A549 (cell line): ENCODE measurements at regions not wholly inside any gene's neighbourhood (a gene's known extent, or its start where the extent isn't known, plus 50 kb on each side); places are given as distances from the start of the nearest gene placed in this dataset.

Experiments
- ATAC-seq, 2 experiments: fragments of 200-7000 bp in 1 of 2; fragments of >200 bp in 1 of 2; cut with Nextera tagmentation in 1 of 2; cut with Tn5 transposase in 1 of 2; 3 replicates each; pipeline versions ENCODE4 v1.8.0 to v1.9.1; 2018 to 2020; ENCODE audit warnings: mild to moderate bottlenecking in 1 of 2, moderate library complexity in 1 of 2
- CTCF ChIA-PET: fragments of 300-600 bp; sonication (Branson Sonifier 250); formaldehyde crosslinking; extraction: SDS; loops from one replicate; lab custom pipeline; 2021; ENCODE audit warnings: antibody characterized with exemption, inconsistent platforms; lab: Yijun Ruan, JAX
- POLR2A ChIA-PET: fragments of 350-600 bp; formaldehyde crosslinking; extraction: SDS; loops from one replicate; lab custom pipeline; 2021; ENCODE audit warnings: antibody characterized with exemption, inconsistent platforms; lab: Yijun Ruan, JAX
- DNase-seq, 2 experiments: peaks; one replicate each; pipeline versions ENCODE4 v3.0.0 to v3.0.0-alpha.2; 2011 to 2016; ENCODE audit warnings: low read depth in 1 of 2, low spot score in 1 of 2
- FAIRE-seq: peaks from 2 replicates; lab custom pipeline; 2011; peaks lifted over from hg19 to GRCh38; lab: Jason Lieb, UNC
- H3K27ac ChIP-seq, 2 experiments: fragments of >200 bp; sonication (Bioruptor Twin); formaldehyde crosslinking; 3 replicates each; pipeline ENCODE4 v1.5.1; 2016 to 2017
- H3K4me1 ChIP-seq: fragments of >200 bp; sonication (Bioruptor Twin); formaldehyde crosslinking; 3 replicates; pipeline ENCODE4 v1.6.1; 2016
- H3K4me2 ChIP-seq: fragments of >200 bp; sonication (Bioruptor Twin); formaldehyde crosslinking; 3 replicates; pipeline ENCODE4 v1.6.1; 2016
- H3K4me3 ChIP-seq: fragments of >200 bp; sonication (Bioruptor Twin); formaldehyde crosslinking; 3 replicates; pipeline ENCODE4 v1.5.1; 2016
- H3K9me3 ChIP-seq: fragments of >200 bp; sonication (Bioruptor Twin); formaldehyde crosslinking; 3 replicates; pipeline ENCODE4 v1.6.1; 2016
- ATOH8 ChIP-seq: fragments of 250-450 bp; sonication (Bioruptor Pico); IDR thresholded peaks from 2 replicates; pipeline ENCODE4 v1.5.0; 2020; ENCODE audit warnings: low read depth, mild to moderate bottlenecking, moderate library complexity
- CBX2 ChIP-seq: fragments of 200-600 bp; sonication (generic); IDR thresholded peaks from 2 replicates; pipeline ENCODE4 v1.6.1; 2016; ENCODE audit warnings: low read depth, mild to moderate bottlenecking, borderline replicate concordance
- CBX8 ChIP-seq: fragments of 200-600 bp; sonication (generic); IDR thresholded peaks from 2 replicates; pipeline ENCODE4 v1.6.1; 2016
- CHD4 ChIP-seq: fragments of 200-600 bp; sonication (generic); IDR thresholded peaks from 2 replicates; pipeline ENCODE4 v1.6.1; 2016; ENCODE audit warnings: antibody characterized with exemption, mild to moderate bottlenecking, borderline replicate concordance
- CTCF ChIP-seq: fragments of >200 bp; sonication (Bioruptor Twin); formaldehyde crosslinking; IDR thresholded peaks from 3 replicates; pipeline ENCODE4 v1.5.1; 2016
- EHF ChIP-seq: fragments of 250-450 bp; sonication (Bioruptor Pico); IDR thresholded peaks from 2 replicates; pipeline ENCODE4 v1.5.0; 2020; ENCODE audit warnings: mild to moderate bottlenecking
- FOSB ChIP-seq: fragments of 250-450 bp; sonication (Bioruptor Pico); IDR thresholded peaks from 2 replicates; pipeline ENCODE4 v1.5.0; 2020; ENCODE audit warnings: mild to moderate bottlenecking, moderate library complexity
- GATA3 ChIP-seq: IDR thresholded peaks from 2 replicates; pipeline ENCODE4 v1.6.1; 2012; ENCODE audit warnings: borderline replicate concordance
- HDAC2 ChIP-seq: fragments of 200-600 bp; sonication (generic); IDR thresholded peaks from 2 replicates; pipeline ENCODE4 v1.6.1; 2016
- HMGXB4 ChIP-seq: fragments of 250-450 bp; sonication (Bioruptor Pico); IDR thresholded peaks from 2 replicates; pipeline ENCODE4 v1.5.0; 2021; ENCODE audit warnings: mild to moderate bottlenecking, moderate library complexity, borderline replicate concordance
- HOXA7 ChIP-seq: fragments of 250-450 bp; sonication (Bioruptor Pico); IDR thresholded peaks from 2 replicates; pipeline ENCODE4 v1.5.0; 2020; ENCODE audit warnings: mild to moderate bottlenecking, moderate library complexity
- HOXB13 ChIP-seq: fragments of 250-450 bp; sonication (Bioruptor Pico); IDR thresholded peaks from 2 replicates; pipeline ENCODE4 v1.5.0; 2020; ENCODE audit warnings: low read depth, mild to moderate bottlenecking, moderate library complexity
- KDM1A ChIP-seq: fragments of 200-600 bp; sonication (generic); IDR thresholded peaks from 2 replicates; pipeline ENCODE4 v1.6.1; 2016; ENCODE audit warnings: low read depth, mild to moderate bottlenecking
- MAFK ChIP-seq: fragments of 450-650 bp; IDR thresholded peaks from 2 replicates; pipeline ENCODE4 v1.6.1; 2014; ENCODE audit not compliant: partially characterized antibody
- MAX ChIP-seq: IDR thresholded peaks from 2 replicates; pipeline ENCODE4 v1.6.1; 2012
- MYC ChIP-seq: IDR thresholded peaks from 2 replicates; pipeline ENCODE4 v1.6.1; 2012; ENCODE audit warnings: mild to moderate bottlenecking, inconsistent platforms, low read length, improper control_type of control experiment, borderline replicate concordance
- NPAS2 ChIP-seq: fragments of 250-450 bp; sonication (Bioruptor Pico); IDR thresholded peaks from 2 replicates; pipeline ENCODE4 v1.8.0; 2022; ENCODE audit warnings: mild to moderate bottlenecking, moderate library complexity, borderline replicate concordance
- PHF8 ChIP-seq: fragments of 200-600 bp; sonication (generic); IDR thresholded peaks from 2 replicates; pipeline ENCODE4 v1.6.1; 2016; ENCODE audit warnings: low read depth, mild to moderate bottlenecking, antibody characterized with exemption, moderate library complexity, borderline replicate concordance
- POLR2A ChIP-seq: IDR thresholded peaks from 2 replicates; pipeline ENCODE4 v1.6.1; 2012; ENCODE audit warnings: mild to moderate bottlenecking, low read length
- RARB ChIP-seq: fragments of 250-450 bp; sonication (Bioruptor Pico); IDR thresholded peaks from 2 replicates; pipeline ENCODE4 v1.8.0; 2021; ENCODE audit warnings: mild to moderate bottlenecking, moderate library complexity
- RCOR1 ChIP-seq: fragments of 150-350 bp; IDR thresholded peaks from 2 replicates; pipeline ENCODE4 v1.6.1; 2014; ENCODE audit warnings: antibody characterized with exemption, low read length, low read depth
- RFX5 ChIP-seq: fragments of 450-650 bp; IDR thresholded peaks from 2 replicates; pipeline ENCODE4 v1.7.1; 2014; ENCODE audit warnings: antibody characterized with exemption, mild to moderate bottlenecking, moderate library complexity
- SMC3 ChIP-seq: fragments of >200 bp; sonication (Bioruptor Twin); formaldehyde crosslinking; IDR thresholded peaks from 3 replicates; pipeline ENCODE4 v1.6.1; 2018; ENCODE audit warnings: inconsistent platforms
- SREBF2 ChIP-seq: fragments of 450-650 bp; IDR thresholded peaks from 2 replicates; pipeline ENCODE4 v1.6.1; 2014; ENCODE audit warnings: mild to moderate bottlenecking, moderate library complexity
- TFCP2L1 ChIP-seq: fragments of 250-450 bp; sonication (Bioruptor Pico); IDR thresholded peaks from 2 replicates; pipeline ENCODE4 v1.5.0; 2021; ENCODE audit warnings: mild to moderate bottlenecking
- TP53 ChIP-seq: fragments of 250-450 bp; sonication (Bioruptor Pico); IDR thresholded peaks from 2 replicates; pipeline ENCODE4 v1.5.0; 2021; ENCODE audit warnings: mild to moderate bottlenecking, moderate library complexity
- USF2 ChIP-seq: fragments of 450-650 bp; IDR thresholded peaks from 2 replicates; pipeline ENCODE4 v1.6.1; 2014; ENCODE audit warnings: antibody characterized with exemption
- ZC3H11A ChIP-seq: fragments of 450-650 bp; IDR thresholded peaks from 2 replicates; pipeline ENCODE4 v1.6.1; 2014; ENCODE audit warnings: antibody characterized with exemption, mild to moderate bottlenecking
- ZFP36 ChIP-seq: fragments of 450-650 bp; IDR thresholded peaks from 2 replicates; pipeline ENCODE4 v1.6.1; 2014; ENCODE audit warnings: borderline replicate concordance; ENCODE audit not compliant: partially characterized antibody
- WGBS: methylation state at CpG from one replicate; pipeline ENCODE4 v1.1.6; 2017; ENCODE audit errors: missing lambda C conversion rate; 5-methylcytosine and 5-hydroxymethylcytosine counted together

GRCh38 chr9:134504106-134504385 lies 137.6 kb upstream of the COL5A1 start:
- FAIRE-seq (no peak), DNase-seq (no peak), ATAC-seq (no peak)
- TF ChIP-seq MAX (no peak), PHF8 (no peak), MYC (no peak), USF2 (no peak), CBX8 (no peak), TFCP2L1 (CRISPR knock-in tag) (no peak), GATA3 (no peak), HOXA7 (CRISPR knock-in tag) (no peak), RFX5 (no peak), FOSB (CRISPR knock-in tag) (no peak), KDM1A (no peak), RARB (CRISPR knock-in tag) (no peak), SMC3 (no peak), CBX2 (no peak), HDAC2 (no peak)
- ChIA-PET POLR2A (no interaction called here), CTCF (interaction anchor here (2.6 kb wide), 1 partner anchor 54 kb away, joined by 24 read pairs; no protein-coding TSS in a partner anchor)
- WGBS, result 91% methylated on average over 6 of the region's 7 CpGs
- Histone ChIP-seq H3K9me3 (peaks cover 8% of the 10 kb centered on the region; the same call in 2 of the 3 replicates), H3K27ac (peak overlapping the region in 1 of 2 experiments; percentile 92; a peak in 4 of 6 replicates), H3K4me2 (no peak overlapping the region), H3K4me3 (no peak overlapping the region), H3K4me1 (peaks cover 19% of the 10 kb centered on the region)

GRCh38 chr9:134505032-134505431 lies 136.6 kb upstream of the COL5A1 start:
- H3K9me3 ChIP-seq, result peaks cover 8% of the 10 kb centered on the region; the same call in 2 of the 3 replicates
- TF ChIP-seq HMGXB4 (no peak), ATOH8 (CRISPR knock-in tag) (no peak), EHF (CRISPR knock-in tag) (no peak), ZC3H11A (no peak), CHD4 (no peak), TP53 (CRISPR knock-in tag) (no peak), RFX5 (no peak), PHF8 (no peak), HOXB13 (no peak), HOXA7 (CRISPR knock-in tag) (no peak), FOSB (CRISPR knock-in tag) (no peak), TFCP2L1 (CRISPR knock-in tag) (no peak), POLR2A (no peak), ZFP36 (no peak), RCOR1 (no peak), MAFK (no peak), NPAS2 (CRISPR knock-in tag) (no peak), SREBF2 (no peak), CTCF (no peak), KDM1A (no peak)
- ATAC-seq (no peak), FAIRE-seq (no peak), DNase-seq (no peak)
- CTCF ChIA-PET, result no interaction called here
- POLR2A ChIA-PET, result no interaction called here
- H3K4me2 ChIP-seq, result no peak overlapping the region
- peaks cover 19% of the 10 kb centered on the region for H3K4me1 ChIP-seq
- no peak overlapping the region for H3K4me3 ChIP-seq
- H3K27ac ChIP-seq, result peak overlapping the region in 1 of 2 experiments; percentile 92; a peak in 2 of 6 replicates
- WGBS, result 45% methylated on average over 6 of the region's 11 CpGs
